Ishikawa (cell line): ENCODE measurements at regions not wholly inside any gene's neighbourhood (a gene's known extent, or its start where the extent isn't known, plus 50 kb on each side); places are given as distances from the start of the nearest gene placed in this dataset.

Source experiments
- CEBPB ChIP-seq: IDR thresholded peaks from 2 replicates; pipeline ENCODE4 v1.6.1; 2012
- EP300 ChIP-seq: IDR thresholded peaks from 2 replicates; pipeline ENCODE4 v1.6.1; 2012; ENCODE audit warnings: borderline replicate concordance
- NFIC ChIP-seq: IDR thresholded peaks from 2 replicates; pipeline ENCODE4 v1.6.1; 2012
- REST ChIP-seq: IDR thresholded peaks from 2 replicates; pipeline ENCODE4 v1.6.1; 2012; ENCODE audit warnings: low read depth, mild to moderate bottlenecking
- USF1 ChIP-seq: IDR thresholded peaks from 2 replicates; pipeline ENCODE4 v1.6.1; 2012

- TF ChIP-seq REST: no peak
- no peak for TF ChIP-seq EP300
- TF ChIP-seq NFIC: no peak
- no peak for TF ChIP-seq CEBPB
- TF ChIP-seq USF1: no peak
Observed at GRCh38 chrX:65821721-65822496, 154.5 kb downstream of the MSN start.
